SKM-1 treated with dmso at 0.1 percent for 144 hours (cell line): ENCODE measurements at regions not wholly inside any gene's neighbourhood (a gene's known extent, or its start where the extent isn't known, plus 50 kb on each side); places are given as distances from the start of the nearest gene placed in this dataset.
"Not testable (repeated sequence)": the region's sequence is repeated elsewhere in the genome, so short reads cannot be mapped to it uniquely, and the experiment has no call there.

Experiments used
- DNase-seq: peaks from one replicate; lab custom pipeline; 2025; ENCODE audit not compliant: unreplicated experiment; lab: John Stamatoyannopoulos, UW

- no peak for DNase-seq
Measured at GRCh38 chr6:139990026-139990686, 615.7 kb upstream of the CITED2 start.

GRCh38 chr6:139988685-139989084 is 614.2 kb upstream of the CITED2 start:
- DNase-seq, result no peak

- DNase-seq, result no peak
Measured at GRCh38 chr6:139987091-139987490, 612.6 kb upstream of the CITED2 start.

- DNase-seq, result no peak
Measured at GRCh38 chr6:139985236-139985815, 610.9 kb upstream of the CITED2 start.

- DNase-seq, result no peak
Measured at GRCh38 chr6:139984317-139984716, 609.9 kb upstream of the CITED2 start.

- DNase-seq, result no peak
Measured at GRCh38 chr6:139983555-139984276, 609.3 kb upstream of the CITED2 start.

- no peak for DNase-seq
Measured at GRCh38 chr6:139982652-139983295, 608.3 kb upstream of the CITED2 start.

GRCh38 chr6:139982195-139982594 is 607.7 kb upstream of the CITED2 start:
- no peak for DNase-seq

- no peak for DNase-seq
Measured at GRCh38 chr6:139981768-139982181, 607.3 kb upstream of the CITED2 start.

GRCh38 chr6:139981066-139981624 is 606.7 kb upstream of the CITED2 start:
- no peak for DNase-seq

GRCh38 chr6:139980631-139981030 is 606.2 kb upstream of the CITED2 start:
- not testable (repeated sequence) for DNase-seq

GRCh38 chr6:139979021-139979725 is 604.7 kb upstream of the CITED2 start:
- no peak for DNase-seq

- DNase-seq, result no peak
Measured at GRCh38 chr6:139977887-139978332, 603.5 kb upstream of the CITED2 start.

- no peak for DNase-seq
Measured at GRCh38 chr6:139973669-139974344, 599.4 kb upstream of the CITED2 start.

GRCh38 chr6:139972116-139972515 is 597.7 kb upstream of the CITED2 start:
- no peak for DNase-seq

GRCh38 chr6:139970591-139970991 is 596.1 kb upstream of the CITED2 start:
- DNase-seq, result no peak

- DNase-seq, result no peak
Measured at GRCh38 chr6:139967497-139967896, 593.0 kb upstream of the CITED2 start.

- no peak for DNase-seq
Measured at GRCh38 chr6:139965393-139965792, 590.9 kb upstream of the CITED2 start.

GRCh38 chr6:139964737-139965136 is 590.3 kb upstream of the CITED2 start:
- DNase-seq, result no peak

- no peak for DNase-seq
Measured at GRCh38 chr6:139962654-139963347, 588.4 kb upstream of the CITED2 start.
